Upper lobe of right lung (tissue), 1 donor: ENCODE measurements at regions not wholly inside any gene's neighbourhood (a gene's known extent, or its start where the extent isn't known, plus 50 kb on each side); places are given as distances from the start of the nearest gene placed in this dataset.

Source experiments
- ATAC-seq: fragments of 200-7000 bp; cut with Tn5 transposase; one replicate; pipeline ENCODE4 v1.9.1; 2020; ENCODE audit warnings: mild to moderate bottlenecking, moderate library complexity
- DNase-seq: peaks from one replicate; pipeline ENCODE4 v3.0.0-alpha.2; 2020
- H3K27ac ChIP-seq: fragments of 200-600 bp; one replicate; pipeline ENCODE4 v1.8.0; 2022
- H3K27me3 ChIP-seq: fragments of 200-600 bp; one replicate; pipeline ENCODE4 v1.8.0; 2022; ENCODE audit warnings: mild to moderate bottlenecking
- H3K36me3 ChIP-seq: fragments of 200-600 bp; one replicate; pipeline ENCODE4 v1.8.0; 2022
- H3K4me1 ChIP-seq: fragments of 200-600 bp; one replicate; pipeline ENCODE4 v1.8.0; 2022
- H3K4me3 ChIP-seq: fragments of 200-600 bp; one replicate; pipeline ENCODE4 v1.8.0; 2022; ENCODE audit warnings: mild to moderate bottlenecking
- H3K9me3 ChIP-seq: fragments of 200-600 bp; one replicate; pipeline ENCODE4 v1.8.0; 2022
- intact Hi-C: fragments of 100-400 bp; cut with DNase I; formaldehyde crosslinking; loops from one replicate; pipeline ENCODE4 v1.11.0; 2022
- TF ChIP-seq, protein P1 (sequence below): fragments of 200-600 bp; IDR thresholded peaks from one replicate; pipeline ENCODE4 v1.8.0; 2022; ENCODE audit warnings: antibody characterized with exemption
- donor health status: DM: no; HTN: yes; CAD: no; lungs with severe emphysema.

DNA sequence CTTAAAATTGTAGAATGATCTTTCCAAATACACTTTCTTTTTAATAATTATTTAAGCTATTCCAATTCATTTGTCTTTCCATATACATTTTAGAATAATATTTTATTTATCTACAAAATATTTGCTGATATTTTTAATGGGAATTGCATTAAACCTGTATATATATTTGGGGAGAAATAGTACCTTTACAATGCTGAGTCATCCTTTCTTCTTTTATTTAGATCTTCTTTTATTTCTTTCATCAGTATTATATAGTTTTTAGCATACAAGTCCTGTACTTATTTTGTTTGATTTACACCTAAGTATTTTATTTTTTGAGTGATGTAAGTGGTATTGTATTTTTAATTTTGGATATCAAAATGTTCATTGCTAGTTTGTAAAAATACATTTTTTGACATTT, 639.5 kb upstream of the GOT2 start:
- H3K9me3 ChIP-seq, result no peaks in the 10 kb centered on the region
- H3K4me3 ChIP-seq, result no peak overlapping the region
- intact Hi-C loops, result no loop called here
- no peak for ATAC-seq
- no peak overlapping the region for H3K27ac ChIP-seq
- no peaks in the 10 kb centered on the region for H3K27me3 ChIP-seq
- DNase-seq, result no peak
- no peaks in the 10 kb centered on the region for H3K36me3 ChIP-seq
- TF ChIP-seq, protein P1, sequence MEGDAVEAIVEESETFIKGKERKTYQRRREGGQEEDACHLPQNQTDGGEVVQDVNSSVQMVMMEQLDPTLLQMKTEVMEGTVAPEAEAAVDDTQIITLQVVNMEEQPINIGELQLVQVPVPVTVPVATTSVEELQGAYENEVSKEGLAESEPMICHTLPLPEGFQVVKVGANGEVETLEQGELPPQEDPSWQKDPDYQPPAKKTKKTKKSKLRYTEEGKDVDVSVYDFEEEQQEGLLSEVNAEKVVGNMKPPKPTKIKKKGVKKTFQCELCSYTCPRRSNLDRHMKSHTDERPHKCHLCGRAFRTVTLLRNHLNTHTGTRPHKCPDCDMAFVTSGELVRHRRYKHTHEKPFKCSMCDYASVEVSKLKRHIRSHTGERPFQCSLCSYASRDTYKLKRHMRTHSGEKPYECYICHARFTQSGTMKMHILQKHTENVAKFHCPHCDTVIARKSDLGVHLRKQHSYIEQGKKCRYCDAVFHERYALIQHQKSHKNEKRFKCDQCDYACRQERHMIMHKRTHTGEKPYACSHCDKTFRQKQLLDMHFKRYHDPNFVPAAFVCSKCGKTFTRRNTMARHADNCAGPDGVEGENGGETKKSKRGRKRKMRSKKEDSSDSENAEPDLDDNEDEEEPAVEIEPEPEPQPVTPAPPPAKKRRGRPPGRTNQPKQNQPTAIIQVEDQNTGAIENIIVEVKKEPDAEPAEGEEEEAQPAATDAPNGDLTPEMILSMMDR, result no peak
- no peaks in the 10 kb centered on the region for H3K4me1 ChIP-seq

DNA sequence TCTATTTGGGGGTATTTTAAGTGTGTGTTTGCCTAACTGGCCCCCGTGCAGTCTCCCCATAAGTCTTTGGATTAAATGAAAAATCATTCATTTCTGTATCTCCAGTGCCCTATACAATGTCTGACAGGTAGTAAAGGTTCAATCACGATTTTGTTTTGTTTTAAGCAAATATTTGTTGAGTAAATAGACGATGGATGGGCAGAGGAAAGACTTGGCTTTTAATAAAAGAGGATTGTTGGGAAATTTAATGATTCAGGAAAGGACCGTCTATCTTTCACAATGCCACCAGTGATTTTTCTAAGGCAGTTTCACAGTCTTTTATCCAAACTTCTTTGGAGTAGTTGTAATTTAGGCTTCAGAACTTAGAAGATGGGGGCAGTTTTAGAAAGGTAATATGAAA, 636.6 kb upstream of the GOT2 start:
- Histone ChIP-seq H3K4me3 (no peak overlapping the region), H3K9me3 (no peaks in the 10 kb centered on the region), H3K4me1 (no peaks in the 10 kb centered on the region), H3K27me3 (no peaks in the 10 kb centered on the region), H3K36me3 (no peaks in the 10 kb centered on the region), H3K27ac (no peak overlapping the region)
- intact Hi-C loops, result no loop called here
- ATAC-seq (no peak), DNase-seq (no peak)
- TF ChIP-seq, protein P1, result no peak

GRCh38 chr16:59369523-59369922, 635.4 kb upstream of the GOT2 start:
- no peaks in the 10 kb centered on the region for H3K4me1 ChIP-seq
- DNase-seq (no peak), ATAC-seq (no peak)
- H3K9me3 ChIP-seq, result no peaks in the 10 kb centered on the region
- H3K4me3 ChIP-seq, result no peak overlapping the region
- no peak overlapping the region for H3K27ac ChIP-seq
- TF ChIP-seq, protein P1, result no peak
- no peaks in the 10 kb centered on the region for H3K36me3 ChIP-seq
- intact Hi-C loops, result no loop called here
- H3K27me3 ChIP-seq, result no peaks in the 10 kb centered on the region

DNA sequence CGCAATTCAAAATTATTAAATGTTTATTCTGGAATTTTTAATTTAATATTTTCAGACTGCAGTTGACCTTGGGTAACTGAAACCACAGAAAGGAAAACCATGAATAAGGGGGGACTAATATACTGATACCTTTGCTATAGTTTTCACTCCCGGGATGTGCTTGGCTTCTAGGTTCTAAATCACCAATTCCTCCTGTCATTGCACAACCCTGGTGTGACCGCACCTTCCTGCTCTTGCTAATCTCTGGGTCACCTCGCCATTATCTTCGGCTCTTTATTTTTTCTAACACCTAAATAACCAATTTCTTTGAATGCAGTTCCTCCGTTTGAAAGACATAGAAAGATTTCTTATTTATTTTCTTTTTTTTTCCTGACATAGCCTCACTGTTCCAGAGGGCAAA, 634.5 kb upstream of the GOT2 start:
- DNase-seq (no peak), ATAC-seq (no peak)
- Histone ChIP-seq H3K4me3 (no peak overlapping the region), H3K4me1 (no peaks in the 10 kb centered on the region), H3K27ac (no peak overlapping the region), H3K36me3 (no peaks in the 10 kb centered on the region), H3K9me3 (no peaks in the 10 kb centered on the region), H3K27me3 (no peaks in the 10 kb centered on the region)
- intact Hi-C loops, result no loop called here
- TF ChIP-seq, protein P1, result no peak

DNA sequence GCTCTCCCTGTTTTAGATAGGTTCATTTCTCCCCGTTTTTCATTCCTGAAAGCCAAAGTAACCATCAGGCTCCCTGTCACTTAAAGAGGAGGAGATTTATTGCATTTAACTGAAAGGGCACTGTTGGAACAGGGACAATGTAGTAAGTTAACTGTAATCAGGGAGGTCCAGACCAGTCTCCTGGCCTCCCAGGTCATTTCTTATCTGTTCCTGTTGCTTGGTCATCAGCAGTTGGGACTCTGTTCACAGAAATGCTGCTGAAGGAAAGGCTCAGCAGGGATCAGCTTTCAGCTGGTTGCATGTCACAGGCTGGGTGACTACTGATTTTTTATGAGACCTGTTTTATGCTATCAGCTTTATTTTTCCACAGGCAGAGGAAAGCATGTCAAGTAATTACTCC, 622.6 kb upstream of the GOT2 start:
- TF ChIP-seq, protein P1, result no peak
- no peak for DNase-seq
- H3K36me3 ChIP-seq, result no peaks in the 10 kb centered on the region
- intact Hi-C loops, result no loop called here
- no peaks in the 10 kb centered on the region for H3K4me1 ChIP-seq
- no peak overlapping the region for H3K4me3 ChIP-seq
- no peak for ATAC-seq
- H3K27me3 ChIP-seq, result no peaks in the 10 kb centered on the region
- no peak overlapping the region for H3K27ac ChIP-seq
- no peaks in the 10 kb centered on the region for H3K9me3 ChIP-seq

DNA sequence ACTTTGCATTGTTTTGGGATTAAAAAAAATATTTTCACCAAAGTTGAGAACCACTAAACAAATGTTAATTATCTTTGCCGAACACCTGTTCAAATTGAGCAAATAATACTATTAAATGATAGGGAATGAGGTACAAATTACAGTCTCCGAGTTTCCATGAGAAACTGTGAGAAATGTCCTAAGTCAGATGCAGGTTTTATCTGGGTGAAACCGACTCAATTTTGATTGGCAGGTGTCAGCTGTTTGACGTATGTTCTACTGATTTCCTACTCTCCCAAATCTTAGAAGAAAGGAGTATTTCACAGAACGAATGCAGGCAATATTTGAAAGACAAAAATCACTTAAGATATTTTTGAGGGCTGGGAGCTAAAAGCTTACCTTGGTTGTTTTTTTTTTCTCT, 622.0 kb upstream of the GOT2 start:
- Histone ChIP-seq H3K4me1 (no peaks in the 10 kb centered on the region), H3K27ac (no peak overlapping the region), H3K36me3 (no peaks in the 10 kb centered on the region), H3K9me3 (no peaks in the 10 kb centered on the region), H3K27me3 (no peaks in the 10 kb centered on the region), H3K4me3 (no peak overlapping the region)
- ATAC-seq (no peak), DNase-seq (no peak)
- intact Hi-C loops, result no loop called here
- TF ChIP-seq, protein P1, result no peak
